Peyer's patch (tissue), 4 donors: ENCODE measurements at regions not wholly inside any gene's neighbourhood (a gene's known extent, or its start where the extent isn't known, plus 50 kb on each side); places are given as distances from the start of the nearest gene placed in this dataset.
A peak's percentile ranks its signal among the peaks of the same experiment; 100 is the strongest.

ENCODE experiments used
- CTCF ChIP-seq, 6 experiments: fragments of 450-650 bp in 4 of 6; fragments of 200-600 bp in 2 of 6; sonication (generic) in 1 of 6; IDR thresholded peaks; one replicate each; pipeline ENCODE4 v1.5.1; 2017 to 2019; ENCODE audit warnings: antibody characterized with exemption in 6 of 6, mild to moderate bottlenecking in 3 of 6, moderate library complexity in 1 of 6
- POLR2A ChIP-seq, 2 donors: fragments of 450-650 bp; IDR thresholded peaks; one replicate each; pipeline ENCODE4 v1.5.1; 2017; ENCODE audit warnings: antibody characterized with exemption in 2 of 2, mild to moderate bottlenecking in 2 of 2, moderate library complexity in 2 of 2

- peak in 2 of 6 experiments; percentile 14 to 25 for TF ChIP-seq CTCF (IDR thresholded peaks at IDR 0.05)
- TF ChIP-seq POLR2A (IDR thresholded peaks at IDR 0.05): no peak
Observed at GRCh38 chr6:12543953-12544352, 172.6 kb upstream of the PHACTR1 start.
